Kasumi-1 (cell line): ENCODE measurements at regions not wholly inside any gene's neighbourhood (a gene's known extent, or its start where the extent isn't known, plus 50 kb on each side); places are given as distances from the start of the nearest gene placed in this dataset.
"Not testable (repeated sequence)": the region's sequence is repeated elsewhere in the genome, so short reads cannot be mapped to it uniquely, and the experiment has no call there.

Source experiments
- DNase-seq, 2 experiments: peaks; one replicate each; lab custom pipeline; 2025; lab: John Stamatoyannopoulos, UW

DNA sequence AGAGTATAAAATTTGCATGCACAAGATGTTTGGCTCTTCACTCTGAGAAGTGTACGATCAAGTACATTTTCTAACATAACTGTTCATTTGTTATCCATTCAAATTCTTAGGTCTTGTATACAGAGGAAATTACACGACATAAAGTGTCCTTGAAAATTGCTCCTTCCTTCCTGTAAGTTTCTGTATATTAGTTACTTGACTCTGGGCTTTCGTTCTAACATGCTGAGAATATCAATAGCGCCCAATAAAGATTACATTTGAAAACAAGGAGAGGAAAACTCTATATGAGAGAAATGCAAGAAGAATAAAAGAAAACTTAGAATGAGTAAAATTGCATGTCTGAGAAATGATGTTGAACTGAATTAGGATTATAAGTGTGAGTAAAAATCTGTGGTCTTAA, 722.5 kb upstream of the CADM2 start:
- DNase-seq, result no peak

DNA sequence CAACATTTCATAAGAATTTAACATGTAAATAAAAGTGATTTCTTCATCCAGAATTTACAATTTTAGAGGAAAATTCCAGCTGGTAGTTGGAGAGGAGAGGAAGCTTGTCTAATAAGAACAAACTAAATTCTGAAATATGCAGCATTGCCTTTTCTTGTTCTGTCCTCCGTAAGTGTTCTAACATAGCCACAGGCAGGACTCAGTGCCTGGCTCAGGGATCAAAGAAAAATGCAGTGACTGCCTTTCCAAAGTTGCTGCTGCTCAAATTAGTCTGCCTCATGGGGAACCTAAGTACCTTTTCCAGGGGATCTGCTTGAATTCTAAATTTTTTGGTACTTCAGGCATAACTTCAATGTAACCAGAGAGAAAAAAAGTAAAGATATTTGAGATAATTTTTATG, 713.0 kb upstream of the CADM2 start:
- no peak for DNase-seq

DNA sequence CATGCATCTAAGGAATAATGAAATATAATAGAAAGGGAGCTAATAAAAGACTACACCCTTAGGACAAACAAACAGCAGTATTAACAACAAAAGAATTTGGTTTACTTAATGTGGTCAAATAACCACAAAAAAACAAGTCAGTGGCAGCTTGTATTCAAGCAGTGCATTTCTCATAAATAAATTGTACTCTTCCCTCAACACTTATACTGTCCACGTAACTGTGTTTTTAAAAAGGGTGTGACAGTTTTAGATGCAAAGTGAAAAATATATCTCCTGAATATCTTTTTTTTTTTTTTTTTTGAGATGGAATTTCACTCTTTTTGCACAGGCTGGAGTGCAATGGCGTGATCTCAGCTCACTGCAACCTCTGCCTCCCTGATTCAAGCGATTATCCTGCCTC, 698.2 kb upstream of the CADM2 start:
- no peak for DNase-seq

DNA sequence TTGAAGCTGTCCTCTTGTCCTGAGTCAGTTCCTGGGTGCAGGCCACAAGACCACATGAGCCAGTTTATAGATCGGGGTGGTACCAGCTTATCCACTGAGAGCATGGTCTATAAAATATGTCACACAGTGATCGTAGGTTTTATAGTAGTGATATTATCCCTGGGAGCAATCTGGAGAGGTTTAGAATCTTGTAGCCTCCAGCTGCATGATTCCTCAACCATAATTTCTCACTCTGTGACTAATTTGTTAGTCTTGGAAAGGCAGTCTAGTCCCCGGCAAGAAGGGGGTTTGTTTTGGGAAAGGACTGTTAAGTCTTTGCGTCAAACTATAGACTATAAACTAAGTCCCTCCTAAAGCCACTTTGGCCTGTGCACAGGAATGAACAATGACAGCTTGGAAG, 693.0 kb upstream of the CADM2 start:
- DNase-seq, result no peak

DNA sequence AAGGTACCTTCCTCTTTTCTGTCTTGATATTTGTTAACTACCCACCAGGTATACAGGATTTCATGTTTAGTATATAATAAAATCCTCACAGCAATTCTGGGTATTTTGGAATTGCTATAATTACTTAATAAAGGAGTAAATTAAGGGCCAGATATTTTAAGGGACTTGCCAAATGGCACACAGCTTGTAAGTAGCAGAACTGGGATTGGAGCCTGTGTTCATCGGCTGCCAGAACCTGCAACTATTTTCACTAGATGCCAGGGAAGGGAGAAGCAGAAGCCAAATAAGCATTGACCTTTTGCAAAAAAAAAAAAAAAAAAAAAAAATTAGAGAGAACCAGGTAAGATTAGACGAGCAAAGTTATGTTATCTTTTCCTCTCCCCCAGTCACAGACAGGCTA, 683.3 kb upstream of the CADM2 start:
- DNase-seq, result no peak

DNA sequence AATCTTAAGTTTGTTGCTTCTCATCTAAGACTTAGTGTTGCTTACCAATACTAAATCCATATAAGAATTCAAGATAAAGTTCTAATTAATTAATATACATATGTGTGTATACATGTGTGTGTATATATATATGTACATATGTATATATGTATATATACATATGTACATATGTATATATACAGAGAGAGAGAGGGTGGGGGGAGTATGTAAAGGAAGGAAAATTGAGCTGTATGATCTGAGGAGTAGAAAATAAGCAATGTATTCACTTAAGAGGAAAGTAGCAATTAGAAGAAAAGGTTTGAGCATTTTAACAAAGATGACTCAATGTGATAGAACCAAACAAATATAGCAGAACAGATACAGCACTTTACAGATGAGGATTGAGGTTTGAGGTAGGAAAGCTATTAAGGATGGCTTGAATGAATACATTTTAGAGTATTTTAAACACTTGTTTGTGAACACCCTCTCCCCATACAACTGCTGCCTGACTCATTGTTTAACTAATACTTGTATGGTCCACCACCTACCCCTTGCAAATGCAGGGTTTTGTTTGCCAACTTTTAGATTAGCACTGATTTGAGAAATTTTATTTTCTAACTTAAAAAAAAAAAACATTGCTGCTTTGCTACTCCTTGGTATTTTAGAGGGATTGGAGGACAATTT, 681.1 kb upstream of the CADM2 start:
- no peak for DNase-seq

DNA sequence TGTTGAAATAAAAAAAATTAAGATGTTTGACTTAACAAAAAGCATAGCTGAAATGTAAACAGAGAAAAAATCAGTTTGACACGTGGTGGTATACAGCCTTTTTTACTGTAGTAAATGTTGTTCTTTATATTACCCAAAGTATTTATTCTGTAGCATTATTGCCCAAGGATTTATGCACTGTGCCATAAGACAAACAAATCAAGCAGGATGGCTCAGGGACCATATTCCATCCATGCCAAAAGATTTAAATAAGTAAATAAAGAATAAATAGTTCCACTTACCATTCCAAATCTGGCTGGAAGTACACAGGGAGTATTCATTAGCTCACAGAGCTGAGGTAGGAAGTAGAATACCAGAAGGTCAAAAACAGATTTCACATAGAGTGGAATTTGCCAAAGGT, 666.7 kb upstream of the CADM2 start:
- DNase-seq, result no peak

DNA sequence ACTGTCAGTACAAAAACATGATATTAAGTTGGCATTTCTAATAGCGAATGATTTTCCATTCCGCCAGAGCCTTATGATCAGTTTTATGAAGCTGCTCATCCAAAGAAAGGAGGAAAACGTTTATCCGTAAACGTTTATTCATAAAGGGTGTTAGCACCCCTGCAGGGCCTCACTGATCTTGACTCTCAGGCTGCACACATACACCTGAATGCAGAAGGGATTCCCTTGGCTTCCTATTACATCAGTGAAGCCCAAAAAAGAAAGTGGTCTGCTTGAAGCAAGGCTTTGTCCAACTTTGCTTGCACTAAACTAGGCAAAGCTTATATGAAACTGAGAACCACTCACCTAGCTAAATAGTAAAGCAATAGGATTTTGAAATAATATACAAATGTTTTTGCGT, 659.5 kb upstream of the CADM2 start:
- no peak for DNase-seq

DNA sequence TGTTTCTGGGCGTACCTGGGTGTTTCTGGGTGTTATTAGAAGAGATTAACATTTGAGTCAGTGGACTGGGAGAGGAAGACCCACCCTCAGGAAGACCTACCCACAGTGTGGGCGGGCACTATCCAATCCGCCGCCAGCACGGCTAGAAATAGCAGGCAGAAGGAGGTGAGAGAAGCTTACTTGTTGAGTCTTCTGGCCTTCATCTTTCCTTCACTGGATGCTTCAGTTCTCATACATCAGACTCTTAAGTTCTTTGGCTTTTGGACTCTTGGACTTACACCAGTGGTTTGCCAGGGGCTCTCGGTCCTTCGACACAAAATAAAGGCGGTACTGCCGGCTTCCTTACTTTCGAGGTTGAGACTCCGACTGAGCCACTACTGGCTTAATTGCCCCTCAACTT, 654.6 kb upstream of the CADM2 start:
- DNase-seq, result no peak

DNA sequence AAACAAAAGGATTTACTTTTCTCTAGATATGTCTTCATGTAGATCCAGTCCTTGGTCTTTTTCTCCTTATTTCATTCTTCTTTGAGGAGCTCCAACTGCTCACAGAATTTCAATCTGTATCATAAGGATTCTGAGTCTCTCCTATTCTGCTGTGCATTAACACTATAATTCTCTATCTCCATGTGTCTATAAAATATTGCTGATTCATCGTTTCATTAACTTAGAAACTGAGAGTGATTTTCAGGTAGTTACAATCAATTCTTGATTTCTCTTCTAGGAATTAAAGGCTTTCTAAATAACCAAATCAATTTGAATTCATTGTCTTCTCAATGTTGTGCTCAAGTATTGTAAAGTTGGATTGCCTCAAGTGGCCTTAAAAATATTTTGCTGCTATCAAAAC, 651.5 kb upstream of the CADM2 start:
- no peak for DNase-seq

DNA sequence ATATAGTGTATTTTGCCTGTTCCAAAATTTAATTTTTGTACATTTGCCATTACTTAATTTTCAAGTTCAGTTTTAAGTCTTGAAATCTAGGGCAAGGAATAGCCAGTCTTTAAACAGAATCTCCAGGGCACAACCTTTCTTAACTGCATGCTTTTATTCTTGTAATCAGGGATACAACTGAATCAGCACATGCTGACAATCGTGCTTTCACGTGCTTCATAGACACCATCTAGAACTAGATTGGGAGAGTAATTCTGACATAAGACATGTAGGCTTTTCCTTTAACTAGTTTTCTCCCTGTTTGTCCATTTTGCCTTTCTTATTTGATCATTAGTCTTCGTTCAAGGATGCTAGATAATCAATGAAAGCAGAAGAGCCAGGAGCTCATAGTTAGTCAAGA, 650.4 kb upstream of the CADM2 start:
- no peak for DNase-seq

DNA sequence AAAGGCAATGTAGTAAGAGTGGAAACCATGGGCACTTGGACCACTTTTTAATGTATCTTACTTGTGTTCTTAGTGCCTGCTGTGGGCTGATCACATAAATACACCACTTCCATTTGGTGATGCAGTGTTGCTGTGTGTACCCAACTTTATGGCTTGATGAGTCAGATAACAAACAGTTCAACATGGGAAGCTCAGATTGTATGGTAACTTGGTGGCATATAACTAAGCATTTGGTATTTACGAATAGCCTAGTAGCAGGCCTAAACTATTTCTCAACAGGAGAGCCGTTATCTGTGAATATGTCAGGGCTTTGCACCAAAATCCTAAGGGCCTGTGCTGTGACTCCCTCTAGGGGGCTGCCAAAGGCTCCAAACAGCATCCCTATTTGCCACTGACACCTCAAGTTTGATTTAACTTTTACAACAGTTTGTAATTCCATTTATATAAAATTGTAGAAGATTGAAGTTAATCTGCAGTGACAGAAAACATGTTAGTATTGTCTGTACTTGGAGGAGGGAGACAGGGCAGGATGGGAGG, 640.4 kb upstream of the CADM2 start:
- no peak for DNase-seq

DNA sequence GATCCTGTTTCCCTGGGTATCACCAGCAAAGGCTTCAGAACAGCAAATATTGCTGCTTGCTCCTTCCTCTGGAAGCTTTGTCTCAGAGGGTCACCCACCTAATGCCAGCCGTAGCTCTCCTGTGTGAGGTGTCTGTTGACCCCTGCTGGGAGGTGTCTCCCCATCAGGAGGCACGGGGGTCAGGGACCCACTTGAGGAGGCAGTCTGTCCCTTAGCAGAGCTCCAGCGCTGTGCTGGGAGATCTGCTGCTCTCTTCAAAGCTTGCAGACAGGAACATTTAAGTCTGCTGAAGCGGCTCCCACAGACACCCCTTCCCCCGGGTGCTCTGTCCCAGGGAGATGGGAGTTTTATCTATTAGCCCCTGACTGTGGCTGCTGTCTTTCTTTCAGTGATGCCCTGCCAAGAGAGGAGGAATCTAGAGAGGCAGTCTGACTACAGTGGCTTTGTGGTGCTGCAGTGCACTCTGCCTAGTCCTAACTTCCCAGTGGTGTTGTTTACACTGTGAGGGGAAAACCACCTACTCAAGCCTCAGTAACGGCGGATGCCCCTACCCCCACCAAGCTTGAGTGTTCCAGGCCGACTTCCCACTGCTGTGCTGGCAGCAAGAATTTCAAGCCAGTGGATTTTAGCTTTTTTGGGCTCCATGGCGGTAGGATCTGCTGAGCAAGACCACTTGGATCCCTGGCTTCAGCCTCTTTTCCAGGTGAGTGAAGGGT, 593.1 kb upstream of the CADM2 start:
- not testable (repeated sequence) for DNase-seq
